Posterior vena cava (tissue), 2 donors: ENCODE measurements at regions not wholly inside any gene's neighbourhood (a gene's known extent, or its start where the extent isn't known, plus 50 kb on each side); places are given as distances from the start of the nearest gene placed in this dataset.
"Not testable (repeated sequence)": the region's sequence is repeated elsewhere in the genome, so short reads cannot be mapped to it uniquely, and the experiment has no call there.

Experiments used
- DNase-seq: peaks from one replicate; pipeline ENCODE4 v3.0.0-alpha.2; 2020; ENCODE audit warnings: low spot score
- intact Hi-C, 2 donors: fragments of 100-400 bp; cut with DNase I; formaldehyde crosslinking; loops; one replicate each; pipeline versions ENCODE4 v1.14.1 to v1.14.2; 2022 to 2023
- donor health status: DM: yes; HTN: yes; CAD: no.
- donor health status: DM: yes; HTN: yes; CAD: no.

- DNase-seq = no peak
- intact Hi-C loops = no loop called here
Measured at GRCh38 chr4:18480928-18481327, 459.4 kb upstream of the LCORL start.

DNA sequence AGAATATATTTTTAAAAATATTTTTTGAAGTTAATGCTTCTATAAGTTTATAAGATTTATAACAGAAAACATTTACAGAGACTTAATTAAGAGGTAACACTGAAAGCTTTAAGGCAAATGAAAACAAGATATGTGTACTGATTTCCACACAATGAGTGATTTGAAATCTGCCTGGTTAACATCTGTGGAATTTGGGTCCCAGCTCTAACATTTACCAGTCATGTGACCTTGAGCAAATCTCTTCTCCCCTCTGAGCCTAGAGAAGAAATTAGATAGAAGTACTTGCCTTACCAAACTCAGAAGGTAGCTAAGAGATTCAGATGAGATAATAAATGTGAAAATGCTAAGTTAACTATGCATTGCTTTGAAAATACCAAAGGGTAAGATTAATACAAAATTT, 458.8 kb upstream of the LCORL start:
- DNase-seq = no peak
- intact Hi-C loops = no loop called here

GRCh38 chr4:18479825-18480224, 458.3 kb upstream of the LCORL start:
- no peak for DNase-seq
- intact Hi-C loops = no loop called here

DNA sequence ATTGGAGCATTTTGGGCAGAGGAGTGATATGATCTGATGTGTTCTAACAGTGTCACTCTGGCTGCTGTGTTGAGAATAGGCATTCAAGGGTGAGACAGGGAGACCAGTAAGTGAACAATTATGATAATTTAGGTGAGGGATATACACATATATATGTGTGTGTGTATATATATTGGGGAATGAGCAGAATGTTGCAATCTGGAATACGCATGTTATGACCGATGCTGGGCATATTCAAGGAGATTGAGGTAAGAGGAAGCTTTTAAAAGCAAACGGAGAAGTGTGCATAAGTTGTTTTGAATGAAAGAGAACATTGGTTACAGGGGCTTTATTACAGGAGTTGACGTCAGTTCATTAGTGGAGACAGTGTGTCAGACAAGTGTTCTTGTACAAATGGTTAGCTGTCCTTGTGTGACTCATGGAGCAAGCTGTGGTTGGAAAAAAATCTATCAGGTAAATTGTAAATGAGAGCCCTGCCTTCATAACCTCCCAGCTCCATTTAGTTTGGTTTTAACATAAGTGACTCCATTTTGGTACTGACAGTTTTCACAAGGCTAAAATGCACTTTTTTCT, 442.5 kb upstream of the LCORL start:
- intact Hi-C loops = no loop called here

DNA sequence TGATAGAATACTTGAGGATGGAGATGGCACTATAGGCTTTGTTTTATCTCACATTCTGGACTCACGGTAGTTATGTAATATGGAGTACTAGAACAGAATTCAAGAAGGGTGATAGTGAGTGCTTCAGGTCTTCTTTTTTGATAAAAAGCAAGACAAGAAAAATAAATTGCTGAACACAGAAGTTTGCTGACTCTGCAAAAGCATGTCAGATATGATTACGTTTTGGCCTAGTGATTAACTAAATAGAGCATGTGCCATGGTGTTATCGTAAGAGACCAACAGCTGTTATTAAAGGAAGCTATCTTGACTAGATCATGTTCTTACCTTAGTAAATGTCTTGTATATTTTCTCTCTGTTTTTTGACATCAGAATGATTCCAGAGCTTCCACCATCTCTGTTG, 436.9 kb upstream of the LCORL start:
- intact Hi-C loops = no loop called here
- no peak for DNase-seq

More for the DNA sequence above, 442.5 kb upstream of the LCORL start:
- no peak for DNase-seq

GRCh38 chr4:18454349-18454748, 432.8 kb upstream of the LCORL start:
- intact Hi-C loops = no loop called here
- no peak for DNase-seq

DNA sequence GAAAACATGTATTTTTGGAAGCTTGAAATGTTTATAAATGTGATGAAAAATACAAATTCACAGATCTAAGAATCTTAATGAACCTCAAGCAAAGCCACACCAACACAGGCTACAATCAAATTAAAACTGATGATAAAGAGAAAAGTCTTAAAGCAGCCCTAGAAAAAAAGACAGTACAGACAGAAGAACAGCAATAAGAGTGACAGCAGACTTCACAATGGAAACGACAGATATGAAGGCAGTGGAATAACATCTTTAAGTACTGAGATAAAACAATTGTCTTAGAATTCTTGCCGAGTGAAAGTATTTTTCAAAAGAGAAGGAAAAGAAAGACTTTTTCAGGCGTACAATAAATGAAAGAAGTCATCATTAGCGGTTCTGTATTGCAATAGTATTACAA, 423.6 kb upstream of the LCORL start:
- intact Hi-C loops = no loop called here
- no peak for DNase-seq

DNA sequence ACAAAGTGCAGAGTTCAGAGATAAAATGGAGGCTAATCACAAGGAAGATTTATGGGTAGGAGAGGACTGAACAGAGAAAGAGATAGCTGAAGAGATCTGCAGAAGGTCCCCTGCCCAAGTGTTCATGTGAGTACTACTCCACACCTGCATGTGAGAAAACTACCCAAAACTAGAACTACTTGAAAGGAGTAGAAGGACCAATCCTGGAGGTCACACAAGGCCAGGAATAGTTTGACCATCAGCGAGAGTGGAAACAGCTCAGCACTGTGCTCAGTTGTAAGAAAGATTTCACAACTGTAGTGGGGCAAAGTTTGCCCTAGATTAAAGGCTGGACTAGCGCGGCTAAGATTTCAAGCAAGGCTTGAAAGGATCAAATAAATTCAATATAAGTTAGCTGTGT, 422.7 kb upstream of the LCORL start:
- no peak for DNase-seq
- intact Hi-C loops = no loop called here

- intact Hi-C loops = no loop called here
- DNase-seq = no peak
Measured at GRCh38 chr4:18442957-18443356, 421.4 kb upstream of the LCORL start.

DNA sequence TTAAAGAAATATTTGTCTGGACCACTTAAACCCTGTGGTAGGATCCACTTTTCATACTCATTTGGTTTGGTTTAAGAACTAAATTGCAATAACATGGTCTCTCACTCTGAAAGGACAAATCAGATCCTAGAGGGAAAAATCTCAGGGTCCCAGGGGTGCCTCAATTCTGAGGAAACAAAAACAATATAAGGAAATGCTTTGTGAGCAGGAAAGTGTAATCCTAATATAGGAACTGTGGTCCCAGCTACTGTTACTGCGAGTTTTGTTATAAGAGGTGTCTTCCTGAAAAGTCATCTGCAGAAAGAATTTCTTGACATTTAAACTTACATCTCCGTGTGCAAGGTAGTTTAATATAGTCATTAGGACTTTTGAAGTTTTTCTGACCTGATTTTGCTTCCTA, 420.1 kb upstream of the LCORL start:
- no peak for DNase-seq
- intact Hi-C loops = no loop called here

- intact Hi-C loops = no loop called here
- DNase-seq = no peak
Measured at GRCh38 chr4:18441203-18441590, 419.6 kb upstream of the LCORL start.

DNA sequence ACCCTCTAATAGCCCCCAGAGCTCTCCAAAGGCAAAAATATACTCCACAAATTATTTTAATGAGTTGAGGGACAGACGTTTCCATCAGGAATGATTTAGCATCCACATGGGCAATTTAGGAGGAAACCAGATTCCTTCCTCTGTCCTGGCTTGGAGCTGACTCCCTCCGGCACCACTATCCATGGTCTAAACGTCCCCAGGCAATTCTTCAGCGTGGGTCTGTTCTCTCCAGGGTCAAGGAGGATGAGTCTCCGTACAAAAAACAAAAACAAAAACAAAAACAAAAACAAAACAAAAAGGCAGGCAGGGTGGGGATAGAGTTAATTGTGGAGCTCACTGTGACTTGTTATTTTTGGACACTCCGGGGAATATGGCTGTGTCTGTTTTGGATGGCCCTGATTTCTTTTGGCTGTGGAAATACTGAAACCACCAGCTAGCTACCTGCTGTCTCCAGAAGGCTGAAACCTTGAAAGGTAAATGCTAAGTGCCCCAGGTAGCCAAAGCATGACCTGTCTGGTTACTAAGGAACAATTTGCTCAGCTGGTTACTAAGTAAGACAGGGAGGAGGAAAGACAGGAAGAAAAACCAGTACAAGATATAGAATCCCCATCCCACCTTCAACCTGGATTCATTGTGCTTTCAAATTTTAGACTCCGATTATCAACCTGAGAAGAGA, 419.1 kb upstream of the LCORL start:
- DNase-seq = no peak
- intact Hi-C loops = no loop called here

- DNase-seq = no peak
- intact Hi-C loops = no loop called here
Measured at GRCh38 chr4:18439311-18439710, 417.8 kb upstream of the LCORL start.

- no peak for DNase-seq
- intact Hi-C loops = no loop called here
Measured at GRCh38 chr4:18435781-18436180, 414.2 kb upstream of the LCORL start.

- DNase-seq = no peak
- intact Hi-C loops = no loop called here
Measured at GRCh38 chr4:18422685-18423084, 401.1 kb upstream of the LCORL start.

- intact Hi-C loops = no loop called here
- no peak for DNase-seq
Measured at GRCh38 chr4:18421519-18421918, 400.0 kb upstream of the LCORL start.

GRCh38 chr4:18419780-18420179, 398.2 kb upstream of the LCORL start:
- intact Hi-C loops = no loop called here
- no peak for DNase-seq

DNA sequence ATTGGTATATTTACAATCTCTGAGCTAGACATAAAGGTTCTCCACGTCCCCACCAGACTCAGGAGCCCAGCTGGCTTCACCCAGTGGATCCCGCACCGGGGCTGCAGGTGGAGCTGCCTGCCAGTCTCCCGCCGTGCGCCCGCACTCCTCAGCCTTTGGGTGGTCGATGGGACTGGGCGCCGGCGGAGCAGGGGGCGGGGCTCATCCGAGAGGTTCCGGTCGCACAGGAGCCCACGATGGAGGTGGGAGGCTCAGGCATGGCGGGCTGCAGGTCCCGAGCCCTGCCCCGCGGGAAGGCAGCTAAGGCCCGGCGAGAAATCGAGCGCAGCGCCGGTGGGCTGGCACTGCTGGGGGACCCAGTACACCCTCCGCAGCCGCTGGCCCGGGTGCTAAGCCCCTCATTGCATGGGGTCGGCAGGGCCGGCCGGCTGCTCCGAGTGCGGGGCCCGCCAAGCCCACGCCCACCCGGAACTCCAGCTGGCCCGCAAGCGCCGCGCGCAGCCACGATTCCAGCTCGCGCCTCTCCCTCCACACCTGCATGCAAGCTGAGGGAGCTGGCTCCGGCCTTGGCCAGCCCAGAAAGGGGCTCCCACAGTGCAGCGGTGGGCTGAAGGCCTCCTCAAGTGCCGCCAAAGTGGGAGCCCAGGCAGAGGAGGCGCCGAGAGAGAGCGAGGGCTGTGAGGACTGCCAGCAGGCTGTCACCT, 396.8 kb upstream of the LCORL start:
- intact Hi-C loops = not testable (repeated sequence)
- peak; percentile 78 for DNase-seq

- DNase-seq, intact Hi-C loops: not testable (repeated sequence)
Measured at GRCh38 chr4:18417651-18418050, 396.1 kb upstream of the LCORL start.

- intact Hi-C loops = no loop called here
- DNase-seq = no peak
Measured at GRCh38 chr4:18406264-18406663, 384.7 kb upstream of the LCORL start.

GRCh38 chr4:18405054-18405453, 383.5 kb upstream of the LCORL start:
- intact Hi-C loops = no loop called here
- no peak for DNase-seq
